ENCODE measurements at regions not wholly inside any gene's neighbourhood (a gene's known extent, or its start where the extent isn't known, plus 50 kb on each side); places are given as distances from the start of the nearest gene placed in this dataset.

DNA sequence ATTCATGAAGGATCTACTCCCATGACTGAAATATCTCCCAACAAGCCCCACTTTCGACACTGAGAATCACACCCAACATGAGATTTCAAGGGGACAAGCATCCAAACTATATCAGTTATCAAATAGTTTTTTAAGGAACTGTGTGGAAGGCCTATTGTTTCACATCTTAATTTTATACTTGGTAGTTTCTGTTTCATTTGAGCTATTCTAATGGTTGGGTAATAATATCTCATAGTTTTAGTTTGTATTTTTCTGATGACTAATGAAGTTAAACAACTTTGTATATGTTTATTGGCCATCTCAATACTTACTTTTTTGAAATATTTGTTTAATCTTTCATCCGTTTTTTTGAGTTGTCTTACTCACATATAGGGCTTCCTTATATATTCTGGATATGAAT, 135.0 kb downstream of the SCG2 start (continued):
- TF ChIP-seq GATA2 (CRISPR knock-in tag; IDR thresholded peaks at IDR 0.05) (no peak), JUND (IDR thresholded peaks at IDR 0.05) (no peak), NRF1 (IDR thresholded peaks at IDR 0.05; ENCODE audit: low read depth, low read length) (no peak), FOXJ3 (CRISPR knock-in tag; IDR thresholded peaks at IDR 0.05) (no peak)

DNA sequence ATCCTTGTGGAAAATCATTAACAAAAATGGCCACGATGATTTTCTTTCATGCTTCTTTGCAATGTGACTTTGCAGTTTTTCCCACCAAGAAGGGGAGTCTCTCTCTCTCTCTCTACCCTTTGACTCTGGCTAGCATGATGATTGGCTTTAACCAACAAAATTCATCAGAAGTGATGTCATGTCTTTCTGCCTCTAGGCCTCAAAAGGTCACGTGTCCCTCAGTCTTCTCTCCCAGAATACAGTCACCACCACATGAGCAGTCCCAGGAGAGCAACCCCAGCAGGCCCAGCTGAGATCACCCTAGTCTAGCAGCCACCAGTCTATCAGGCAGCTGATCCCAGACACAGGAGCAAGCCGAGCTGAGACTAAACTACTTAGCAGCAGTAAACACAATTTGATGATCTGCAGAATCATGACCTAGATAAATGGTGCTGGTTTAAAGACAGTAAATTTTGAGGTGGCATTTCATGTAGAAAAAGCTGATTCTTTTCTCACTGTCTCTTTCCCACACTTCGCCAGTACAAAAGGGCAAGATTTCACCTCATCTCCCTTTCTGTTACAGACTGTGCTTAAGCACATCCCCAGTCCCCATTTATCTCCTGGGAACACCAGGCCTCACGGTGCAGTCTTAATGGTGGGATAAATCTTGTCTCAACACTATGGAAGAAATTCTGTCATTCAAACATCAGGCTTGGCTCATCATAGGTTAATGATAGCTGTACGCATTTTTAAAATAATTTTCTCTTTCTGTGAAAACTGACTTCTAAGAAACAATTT, 132.7 kb downstream of the SCG2 start:
- no peak overlapping the region for H2AFZ ChIP-seq (ENCODE audit: low read depth)

DNA sequence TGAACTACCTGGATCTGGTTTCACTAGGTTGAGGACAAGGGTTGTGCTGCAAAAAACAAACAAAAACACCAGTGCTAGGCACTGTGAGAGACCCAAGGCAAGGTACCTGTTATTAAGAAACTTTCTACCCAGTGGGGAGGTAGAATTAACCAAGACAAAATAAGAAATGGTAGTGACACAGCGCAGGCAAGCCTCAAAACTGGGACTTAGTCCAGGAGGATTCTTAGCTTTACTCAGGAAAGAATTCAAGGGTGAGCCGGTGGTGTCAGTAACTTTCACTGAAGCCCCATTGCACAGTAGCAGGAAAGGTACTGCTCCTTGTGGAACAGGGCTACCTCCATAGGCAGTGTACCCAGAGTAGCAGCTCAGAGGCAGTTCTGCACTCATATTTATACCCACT, 131.6 kb downstream of the SCG2 start:
- Histone ChIP-seq H3K9me2 (no peaks in the 10 kb centered on the region), H4K20me1 (ENCODE audit: insufficient read depth) (no peaks in the 10 kb centered on the region), H2AFZ (ENCODE audit: low read depth) (no peak overlapping the region), H3K4me1 (ENCODE audit: control insufficient read depth in 1 of 2, insufficient read depth in 2 of 2, low read depth in 1 of 2, low read length in 1 of 2) (peaks cover 9 to 18% of the 10 kb centered on the region in 2 experiments; a peak in 2 of 4 replicates), H3K79me2 (ENCODE audit: insufficient read depth) (no peaks in the 10 kb centered on the region), H3K27ac (ENCODE audit: low read depth in 2 of 2, low read length in 1 of 2) (no peak overlapping the region), H3K27me3 (ENCODE audit: insufficient read depth) (no peaks in the 10 kb centered on the region), H3K9ac (no peak overlapping the region), H3K4me2 (no peak overlapping the region), H3K9me3 (no peaks in the 10 kb centered on the region), H3K4me3 (ENCODE audit: low read depth in 2 of 2, low read length in 1 of 2) (no peak overlapping the region), H3K36me3 (replicated peaks in 1 of 2; ENCODE audit: control insufficient read depth in 1 of 2, insufficient read depth in 2 of 2, low read length in 1 of 2) (no peaks in the 10 kb centered on the region), H3F3A (replicated peaks; ENCODE audit: insufficient read depth) (no peaks in the 10 kb centered on the region)
- no peak for DNase-seq
- POLR2A ChIA-PET = no interaction called here
- CTCF ChIA-PET = no interaction called here
- no peak for TF ChIP-seq POLR2AphosphoS5 (IDR thresholded peaks at IDR 0.05; ENCODE audit: low read depth, low read length)
- TF ChIP-seq TAF1 (IDR thresholded peaks at IDR 0.05; ENCODE audit: borderline replicate concordance, low read depth, low read length) = no peak
- TF ChIP-seq, protein P1, sequence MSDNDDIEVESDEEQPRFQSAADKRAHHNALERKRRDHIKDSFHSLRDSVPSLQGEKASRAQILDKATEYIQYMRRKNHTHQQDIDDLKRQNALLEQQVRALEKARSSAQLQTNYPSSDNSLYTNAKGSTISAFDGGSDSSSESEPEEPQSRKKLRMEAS (IDR thresholded peaks at IDR 0.05; ENCODE audit: low read depth) = no peak
- TF ChIP-seq SIN3A (IDR thresholded peaks at IDR 0.05; ENCODE audit: borderline replicate concordance, low read depth, low read length) = no peak
- peak; percentile 6; the same call in 1 of the 2 replicates for TF ChIP-seq TCF12 (IDR thresholded peaks at IDR 0.05)
- WGBS (ENCODE audit: low lambda C conversion rate) = 48% methylated on average over 2 of the region's 2 CpGs

More for the DNA sequence above, 132.7 kb downstream of the SCG2 start:
- H3K4me3 ChIP-seq (ENCODE audit: low read depth in 2 of 2, low read length in 1 of 2) = no peak overlapping the region
- peaks cover 9 to 16% of the 10 kb centered on the region in 2 experiments; a peak in 2 of 4 replicates for H3K4me1 ChIP-seq (ENCODE audit: control insufficient read depth in 1 of 2, insufficient read depth in 2 of 2, low read depth in 1 of 2, low read length in 1 of 2)
- no peaks in the 10 kb centered on the region for H3K27me3 ChIP-seq (ENCODE audit: insufficient read depth)
- no peak for TF ChIP-seq RXRA (IDR thresholded peaks at IDR 0.05; ENCODE audit: borderline replicate concordance, low read depth)
- TF ChIP-seq, protein P1 (IDR thresholded peaks at IDR 0.05; ENCODE audit: low read depth) = 0 out of 2 replicates have a peak, but pooled peaks have one; percentile 20
- TF ChIP-seq, protein P2, sequence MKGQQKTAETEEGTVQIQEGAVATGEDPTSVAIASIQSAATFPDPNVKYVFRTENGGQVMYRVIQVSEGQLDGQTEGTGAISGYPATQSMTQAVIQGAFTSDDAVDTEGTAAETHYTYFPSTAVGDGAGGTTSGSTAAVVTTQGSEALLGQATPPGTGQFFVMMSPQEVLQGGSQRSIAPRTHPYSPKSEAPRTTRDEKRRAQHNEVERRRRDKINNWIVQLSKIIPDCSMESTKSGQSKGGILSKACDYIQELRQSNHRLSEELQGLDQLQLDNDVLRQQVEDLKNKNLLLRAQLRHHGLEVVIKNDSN (IDR thresholded peaks at IDR 0.05; ENCODE audit: borderline replicate concordance, low read depth) = peak; percentile 78; the same call in 1 of the 2 replicates
- 68% methylated on average over 6 of the region's 6 CpGs for WGBS (ENCODE audit: low lambda C conversion rate)
- CTCF ChIA-PET = interaction anchor here (1.0 to 2.6 kb wide), 2 partner anchors 10 to 17 kb away, joined by 3 to 9 read pairs; no protein-coding TSS in a partner anchor
- H3F3A ChIP-seq (replicated peaks; ENCODE audit: insufficient read depth) = no peaks in the 10 kb centered on the region
- peak overlapping the region; percentile 26 to 62 for H3K27ac ChIP-seq (ENCODE audit: low read depth in 2 of 2, low read length in 1 of 2)
- no peaks in the 10 kb centered on the region for H3K9me3 ChIP-seq
- no peaks in the 10 kb centered on the region for H3K36me3 ChIP-seq (replicated peaks in 1 of 2; ENCODE audit: control insufficient read depth in 1 of 2, insufficient read depth in 2 of 2, low read length in 1 of 2)
- no peak overlapping the region for H3K4me2 ChIP-seq
- no peak overlapping the region for H3K9ac ChIP-seq
- H3K9me2 ChIP-seq = no peaks in the 10 kb centered on the region
- POLR2A ChIA-PET = no interaction called here
- no peaks in the 10 kb centered on the region for H4K20me1 ChIP-seq (ENCODE audit: insufficient read depth)
- no peaks in the 10 kb centered on the region for H3K79me2 ChIP-seq (ENCODE audit: insufficient read depth)
- no peak for DNase-seq

Data from SK-N-SH (cell line).